Lower leg skin (tissue), 4 donors: ENCODE measurements at regions not wholly inside any gene's neighbourhood (a gene's known extent, or its start where the extent isn't known, plus 50 kb on each side); places are given as distances from the start of the nearest gene placed in this dataset.

Experiments used
- DNase-seq, 2 donors: peaks; one replicate each; pipeline ENCODE4 v3.0.0-alpha.2; 2019; ENCODE audit warnings: low spot score in 2 of 2
- H3K4me3 ChIP-seq: fragments of 200-600 bp; sonication (generic); 2 replicates; pipeline ENCODE4 v1.5.1; 2017; ENCODE audit warnings: mild to moderate bottlenecking, low read depth; ENCODE audit not compliant: poor library complexity, severe bottlenecking
- POLR2A ChIP-seq, 2 donors: fragments of 450-650 bp; IDR thresholded peaks; one replicate each; pipeline ENCODE4 v1.6.1; 2016 to 2017; ENCODE audit warnings: antibody characterized with exemption in 2 of 2, mild to moderate bottlenecking in 1 of 2, moderate library complexity in 1 of 2
- WGBS, 2 donors: methylation state at CpG; one replicate each; pipeline ENCODE4 v1.1.5; 2018; 5-methylcytosine and 5-hydroxymethylcytosine counted together
- intact Hi-C: fragments of 100-400 bp; cut with DNase I; formaldehyde crosslinking; loops from one replicate; pipeline ENCODE4 v1.15.0; 2023; ENCODE audit warnings: low total_unique reads
- TF ChIP-seq, protein P1 (sequence below), 3 donors: fragments of 450-650 bp; IDR thresholded peaks; one replicate each; pipeline ENCODE4 v1.5.1; 2016; ENCODE audit warnings: antibody characterized with exemption in 3 of 3, mild to moderate bottlenecking in 3 of 3, moderate library complexity in 2 of 3

GRCh38 chr10:88033385-88033784 lies 170.0 kb downstream of the PTEN start:
- intact Hi-C loops, result no loop called here
- WGBS, 2 donors, result 89 to 90% methylated on average over 3 of the region's 3 CpGs
- no peak for DNase-seq
- H3K4me3 ChIP-seq, result no peak overlapping the region
- TF ChIP-seq POLR2A (IDR thresholded peaks at IDR 0.05), result no peak
- TF ChIP-seq, protein P1, sequence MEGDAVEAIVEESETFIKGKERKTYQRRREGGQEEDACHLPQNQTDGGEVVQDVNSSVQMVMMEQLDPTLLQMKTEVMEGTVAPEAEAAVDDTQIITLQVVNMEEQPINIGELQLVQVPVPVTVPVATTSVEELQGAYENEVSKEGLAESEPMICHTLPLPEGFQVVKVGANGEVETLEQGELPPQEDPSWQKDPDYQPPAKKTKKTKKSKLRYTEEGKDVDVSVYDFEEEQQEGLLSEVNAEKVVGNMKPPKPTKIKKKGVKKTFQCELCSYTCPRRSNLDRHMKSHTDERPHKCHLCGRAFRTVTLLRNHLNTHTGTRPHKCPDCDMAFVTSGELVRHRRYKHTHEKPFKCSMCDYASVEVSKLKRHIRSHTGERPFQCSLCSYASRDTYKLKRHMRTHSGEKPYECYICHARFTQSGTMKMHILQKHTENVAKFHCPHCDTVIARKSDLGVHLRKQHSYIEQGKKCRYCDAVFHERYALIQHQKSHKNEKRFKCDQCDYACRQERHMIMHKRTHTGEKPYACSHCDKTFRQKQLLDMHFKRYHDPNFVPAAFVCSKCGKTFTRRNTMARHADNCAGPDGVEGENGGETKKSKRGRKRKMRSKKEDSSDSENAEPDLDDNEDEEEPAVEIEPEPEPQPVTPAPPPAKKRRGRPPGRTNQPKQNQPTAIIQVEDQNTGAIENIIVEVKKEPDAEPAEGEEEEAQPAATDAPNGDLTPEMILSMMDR (IDR thresholded peaks at IDR 0.05), result no peak

DNA sequence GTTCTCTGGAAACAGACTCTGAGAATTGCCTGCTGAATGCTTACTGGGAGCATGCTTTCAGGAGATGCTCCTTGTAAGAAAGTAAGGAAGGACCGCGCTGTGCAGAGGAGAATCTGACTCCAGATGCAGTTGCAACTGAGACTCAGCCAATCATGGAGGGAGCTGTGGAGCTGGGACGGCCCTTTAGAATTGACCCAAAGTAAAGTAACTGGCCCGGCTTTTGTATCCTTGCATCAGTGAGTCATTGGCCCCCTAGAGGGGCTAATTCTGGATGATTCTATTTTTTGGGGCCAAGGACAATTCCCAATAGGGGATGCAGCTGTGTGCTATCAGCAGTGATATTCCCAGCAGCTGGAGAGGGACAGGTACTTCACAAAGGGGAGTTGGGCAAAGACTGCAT lies 170.4 kb downstream of the PTEN start:
- no peak for DNase-seq
- no peak overlapping the region for H3K4me3 ChIP-seq
- intact Hi-C loops, result no loop called here
- TF ChIP-seq POLR2A (IDR thresholded peaks at IDR 0.05), result no peak
- 87 to 98% methylated on average over 4 of the region's 4 CpGs for WGBS, 2 donors

DNA sequence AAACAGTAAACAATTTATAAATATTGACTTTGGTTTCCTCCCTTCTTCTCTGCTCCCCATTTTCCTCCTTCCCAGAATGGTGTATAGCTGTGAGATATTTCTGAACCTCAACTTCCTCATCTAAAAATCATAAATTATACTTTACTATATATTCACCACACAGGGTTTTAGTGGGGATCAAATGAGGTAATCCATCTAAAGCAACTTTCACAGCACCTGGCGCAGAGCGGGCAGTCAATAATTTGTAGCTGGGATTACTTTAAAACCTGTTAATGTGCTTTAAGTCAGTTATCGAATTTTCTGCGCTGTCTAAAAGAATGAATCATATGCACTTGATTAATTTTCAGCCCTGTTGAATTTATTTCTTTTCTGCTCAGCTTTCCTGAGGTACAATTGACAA lies 172.7 kb downstream of the PTEN start:
- intact Hi-C loops, result no loop called here
- no peak for TF ChIP-seq POLR2A (IDR thresholded peaks at IDR 0.05)
- TF ChIP-seq, protein P1 (IDR thresholded peaks at IDR 0.05), result no peak
- WGBS, 2 donors, result 94 to 98% methylated on average over 4 of the region's 4 CpGs

DNA sequence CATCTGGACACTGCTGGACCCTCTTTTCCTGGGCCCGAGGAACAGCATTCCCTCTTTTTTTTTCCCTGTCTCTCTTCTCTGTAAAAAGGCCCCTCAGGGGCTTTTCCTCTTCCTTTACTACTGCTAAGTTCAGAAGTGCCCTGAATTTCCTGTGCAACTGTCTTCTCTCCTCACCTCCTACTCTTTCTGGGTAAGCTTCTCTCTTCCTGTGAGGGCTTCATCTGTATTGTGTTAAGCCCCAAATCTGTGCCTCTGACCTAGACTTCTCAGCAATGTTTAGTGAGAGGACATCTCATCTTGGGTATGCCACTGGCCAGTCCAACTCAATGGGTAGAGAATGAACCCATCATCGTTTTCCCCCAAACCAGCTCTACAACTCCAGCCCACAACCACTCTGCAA lies 174.2 kb downstream of the PTEN start:
- no peak for TF ChIP-seq POLR2A (IDR thresholded peaks at IDR 0.05)
- TF ChIP-seq, protein P1 (IDR thresholded peaks at IDR 0.05), result no peak
- no peak for DNase-seq
- H3K4me3 ChIP-seq, result no peak overlapping the region
- WGBS, 2 donors, result 77 to 78% methylated on average over 2 of the region's 2 CpGs
- intact Hi-C loops, result no loop called here

More for the DNA sequence above, 172.7 kb downstream of the PTEN start:
- H3K4me3 ChIP-seq, result no peak overlapping the region
- no peak for DNase-seq

GRCh38 chr10:88038268-88038667 lies 174.8 kb downstream of the PTEN start:
- no peak overlapping the region for H3K4me3 ChIP-seq
- WGBS, 2 donors, result 86 to 91% methylated on average over 4 of the region's 4 CpGs
- DNase-seq, result no peak
- no peak for TF ChIP-seq POLR2A (IDR thresholded peaks at IDR 0.05)
- TF ChIP-seq, protein P1 (IDR thresholded peaks at IDR 0.05), result no peak
- intact Hi-C loops, result no loop called here

- H3K4me3 ChIP-seq, result no peak overlapping the region
- no peak for DNase-seq
- intact Hi-C loops, result no loop called here
- 80 to 84% methylated on average over 6 of the region's 6 CpGs for WGBS, 2 donors
- TF ChIP-seq, protein P1 (IDR thresholded peaks at IDR 0.05), result no peak
- TF ChIP-seq POLR2A (IDR thresholded peaks at IDR 0.05), result no peak
Observed at GRCh38 chr10:88039496-88040200, 176.2 kb downstream of the PTEN start.
